Caco-2 (cell line): ENCODE measurements at regions not wholly inside any gene's neighbourhood (a gene's known extent, or its start where the extent isn't known, plus 50 kb on each side); places are given as distances from the start of the nearest gene placed in this dataset.

Source experiments
- BruUV-seq: library from RNA; stranded (reverse); fragments of 400-500 nt; replicated peaks from 2 replicates; lab custom pipeline; 2021; lab: Mats Ljungman, UMichigan
- CTCF ChIA-PET: fragments of 300-600 bp; sonication (Branson Sonifier 250); formaldehyde crosslinking; loops from one replicate; lab custom pipeline; 2022; ENCODE audit warnings: antibody characterized with exemption; lab: Charles Lee
- POLR2A ChIA-PET: fragments of 300-600 bp; sonication (Branson Sonifier 250); formaldehyde crosslinking; loops from one replicate; lab custom pipeline; 2022; ENCODE audit warnings: antibody characterized with exemption; lab: Charles Lee
- DNase-seq, 2 experiments: peaks; one replicate each; pipeline versions ENCODE4 v3.0.0 to v3.0.0-alpha.2; 2020 to 2022
- H3K27me3 ChIP-seq: replicated peaks from 2 replicates; pipeline ENCODE4 v1.6.0; 2011; ENCODE audit warnings: low read length; ENCODE audit not compliant: control insufficient read depth, insufficient read depth
- H3K36me3 ChIP-seq: 2 replicates; pipeline ENCODE4 v1.5.1; 2011; ENCODE audit warnings: low read length; ENCODE audit not compliant: control insufficient read depth, insufficient read depth
- H3K4me1 ChIP-seq: fragments of 250-450 bp; sonication (Bioruptor Pico); 2 replicates; pipeline ENCODE4 v1.5.1; 2020; ENCODE audit warnings: mild to moderate bottlenecking
- H3K4me3 ChIP-seq: 2 replicates; pipeline ENCODE4 v1.5.1; 2011; ENCODE audit warnings: low read depth, mild to moderate bottlenecking, control low read depth, low read length
- H3K9me3 ChIP-seq: fragments of 250-450 bp; sonication (Bioruptor Pico); 2 replicates; pipeline ENCODE4 v1.5.1; 2020; ENCODE audit warnings: mild to moderate bottlenecking, moderate library complexity
- H3K27ac Mint-ChIP-seq: one replicate; pipeline ENCODE4 v1.8.0; 2022; ENCODE audit warnings: mixed read lengths; ENCODE audit not compliant: unreplicated experiment
- H3K27me3 Mint-ChIP-seq: one replicate; pipeline ENCODE4 v1.8.0; 2022; ENCODE audit warnings: mixed read lengths; ENCODE audit not compliant: insufficient read depth, unreplicated experiment
- H3K36me3 Mint-ChIP-seq: one replicate; pipeline ENCODE4 v1.8.0; 2022; ENCODE audit warnings: mild to moderate bottlenecking, mixed read lengths; ENCODE audit not compliant: insufficient read depth, unreplicated experiment
- H3K4me1 Mint-ChIP-seq: one replicate; pipeline ENCODE4 v1.8.0; 2022; ENCODE audit warnings: low read depth, mixed read lengths; ENCODE audit not compliant: unreplicated experiment
- H3K4me3 Mint-ChIP-seq: one replicate; pipeline ENCODE4 v1.8.0; 2022; ENCODE audit warnings: mild to moderate bottlenecking, moderate library complexity, mixed read lengths; ENCODE audit not compliant: unreplicated experiment
- H3K9me3 Mint-ChIP-seq: one replicate; pipeline ENCODE4 v1.8.0; 2022; ENCODE audit warnings: mixed read lengths; ENCODE audit not compliant: unreplicated experiment
- intact Hi-C: fragments of 100-400 bp; cut with micrococcal nuclease; formaldehyde crosslinking; loops from one replicate; pipeline ENCODE4 v1.10.0; 2022; ENCODE audit not compliant: unreplicated experiment
- TF ChIP-seq, protein P1 (sequence below), 2 experiments: fragments of 200-600 bp in 1 of 2; IDR thresholded peaks; 1 replicate in 1 of 2; 2 replicates in 1 of 2; pipeline versions ENCODE4 v1.5.1 to v1.8.0; 2011 to 2022; ENCODE audit warnings: antibody characterized with exemption in 1 of 2, control low read depth in 1 of 2, inconsistent platforms in 1 of 2, low read depth in 1 of 2, low read length in 1 of 2, mild to moderate bottlenecking in 1 of 2, moderate library complexity in 1 of 2; ENCODE audit not compliant: insufficient read depth in 1 of 2, severe bottlenecking in 1 of 2, unreplicated experiment in 1 of 2

DNA sequence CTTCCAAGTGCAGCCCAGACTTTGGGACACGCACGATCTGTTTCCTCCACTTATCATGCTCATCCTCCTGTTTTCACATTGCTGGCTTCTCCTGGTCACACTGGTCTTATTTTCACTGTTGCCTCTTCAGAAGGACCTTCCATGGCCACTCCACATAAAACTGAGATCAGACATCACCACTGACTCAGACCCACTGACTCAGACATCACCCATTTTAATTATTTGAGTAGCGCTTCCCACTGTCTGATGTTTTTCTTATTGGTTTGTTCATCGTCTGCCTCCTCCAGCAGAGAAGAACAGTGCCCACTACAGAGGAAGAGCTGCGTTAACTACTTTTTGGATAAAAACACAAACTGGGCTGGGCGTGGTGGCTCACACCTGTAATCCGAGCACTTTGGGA is 270.5 kb upstream of the PWP1 start:
- CTCF ChIA-PET: no interaction called here
- no peaks in the 10 kb centered on the region for H3K4me1 ChIP-seq
- H3K9me3 ChIP-seq: no peaks in the 10 kb centered on the region; the same call in 1 of the 2 replicates
- no peak overlapping the region for H3K4me3 ChIP-seq
- H3K9me3 Mint-ChIP-seq: peaks cover 8% of the 10 kb centered on the region
- no peaks in the 10 kb centered on the region for H3K36me3 Mint-ChIP-seq
- H3K27ac Mint-ChIP-seq: no peak overlapping the region
- no peak overlapping the region for H3K4me3 Mint-ChIP-seq
- no peaks in the 10 kb centered on the region for H3K4me1 Mint-ChIP-seq
- intact Hi-C loops: no loop called here
- no TSS peak for BruUV-seq
- POLR2A ChIA-PET: no interaction called here
- no peaks in the 10 kb centered on the region for H3K27me3 ChIP-seq
- TF ChIP-seq, protein P1, sequence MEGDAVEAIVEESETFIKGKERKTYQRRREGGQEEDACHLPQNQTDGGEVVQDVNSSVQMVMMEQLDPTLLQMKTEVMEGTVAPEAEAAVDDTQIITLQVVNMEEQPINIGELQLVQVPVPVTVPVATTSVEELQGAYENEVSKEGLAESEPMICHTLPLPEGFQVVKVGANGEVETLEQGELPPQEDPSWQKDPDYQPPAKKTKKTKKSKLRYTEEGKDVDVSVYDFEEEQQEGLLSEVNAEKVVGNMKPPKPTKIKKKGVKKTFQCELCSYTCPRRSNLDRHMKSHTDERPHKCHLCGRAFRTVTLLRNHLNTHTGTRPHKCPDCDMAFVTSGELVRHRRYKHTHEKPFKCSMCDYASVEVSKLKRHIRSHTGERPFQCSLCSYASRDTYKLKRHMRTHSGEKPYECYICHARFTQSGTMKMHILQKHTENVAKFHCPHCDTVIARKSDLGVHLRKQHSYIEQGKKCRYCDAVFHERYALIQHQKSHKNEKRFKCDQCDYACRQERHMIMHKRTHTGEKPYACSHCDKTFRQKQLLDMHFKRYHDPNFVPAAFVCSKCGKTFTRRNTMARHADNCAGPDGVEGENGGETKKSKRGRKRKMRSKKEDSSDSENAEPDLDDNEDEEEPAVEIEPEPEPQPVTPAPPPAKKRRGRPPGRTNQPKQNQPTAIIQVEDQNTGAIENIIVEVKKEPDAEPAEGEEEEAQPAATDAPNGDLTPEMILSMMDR (IDR thresholded peaks at IDR 0.05; ENCODE audit: insufficient read depth in 1 of 2, low read depth in 1 of 2, low read length in 1 of 2, severe bottlenecking in 1 of 2, unreplicated experiment in 1 of 2): no peak
- no peak for DNase-seq
- peaks cover 6% of the 10 kb centered on the region for H3K27me3 Mint-ChIP-seq
- no peaks in the 10 kb centered on the region for H3K36me3 ChIP-seq

DNA sequence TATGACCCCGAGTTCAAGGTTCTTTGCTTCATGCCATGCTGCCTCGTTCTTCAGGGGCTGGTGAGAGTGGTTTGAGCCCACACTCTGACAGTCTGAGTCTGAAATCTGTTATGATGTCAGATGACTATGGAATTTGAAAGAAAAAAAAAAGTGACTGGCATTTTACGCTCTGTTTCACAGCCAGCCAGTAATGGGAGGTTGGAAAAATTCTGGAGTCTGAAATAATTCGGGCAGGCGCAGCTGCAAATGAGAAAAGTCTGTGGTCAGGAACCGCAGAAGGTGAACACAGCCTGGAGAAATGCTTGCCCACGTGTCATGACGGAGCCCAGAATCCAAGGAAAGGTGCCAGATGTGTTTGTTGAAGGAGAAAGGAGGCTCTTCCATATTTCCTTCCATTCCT is 269.8 kb upstream of the PWP1 start:
- H3K4me3 Mint-ChIP-seq: no peak overlapping the region
- no peaks in the 10 kb centered on the region; the same call in 1 of the 2 replicates for H3K9me3 ChIP-seq
- no TSS peak for BruUV-seq
- H3K4me3 ChIP-seq: no peak overlapping the region
- CTCF ChIA-PET: no interaction called here
- no peaks in the 10 kb centered on the region for H3K36me3 Mint-ChIP-seq
- no peaks in the 10 kb centered on the region for H3K27me3 ChIP-seq
- no peaks in the 10 kb centered on the region for H3K36me3 ChIP-seq
- H3K9me3 Mint-ChIP-seq: peaks cover 14% of the 10 kb centered on the region
- no peak for DNase-seq
- no peaks in the 10 kb centered on the region for H3K4me1 Mint-ChIP-seq
- peaks cover 2% of the 10 kb centered on the region for H3K27me3 Mint-ChIP-seq
- no peaks in the 10 kb centered on the region for H3K4me1 ChIP-seq
- TF ChIP-seq, protein P1 (IDR thresholded peaks at IDR 0.05; ENCODE audit: insufficient read depth in 1 of 2, low read depth in 1 of 2, low read length in 1 of 2, severe bottlenecking in 1 of 2, unreplicated experiment in 1 of 2): no peak
- POLR2A ChIA-PET: no interaction called here
- no peak overlapping the region for H3K27ac Mint-ChIP-seq
- intact Hi-C loops: no loop called here

DNA sequence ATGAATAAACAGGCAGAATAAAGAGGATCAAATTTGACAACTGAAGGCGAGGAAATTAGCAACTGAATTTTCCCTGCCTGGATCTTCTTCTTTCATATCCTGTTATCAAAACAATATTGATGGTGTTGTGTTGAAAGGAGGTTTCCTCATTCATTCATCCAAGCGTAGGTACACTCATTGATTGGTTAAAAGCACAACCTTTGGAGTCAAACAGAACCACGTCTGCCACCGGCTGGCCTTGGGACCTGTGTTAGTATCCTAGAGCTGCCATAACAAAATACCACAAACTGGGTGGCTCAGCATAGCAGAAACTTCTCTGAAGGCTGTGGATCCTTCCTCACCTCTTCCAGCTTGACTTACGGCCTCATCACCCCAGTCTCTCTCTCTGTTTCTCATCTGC is 268.6 kb upstream of the PWP1 start:
- peaks cover 4% of the 10 kb centered on the region for H3K27me3 Mint-ChIP-seq
- CTCF ChIA-PET: interaction anchor here (0.6 kb wide), 1 partner anchor 278 kb away, joined by 4 read pairs; no protein-coding TSS in a partner anchor

More for the DNA sequence above, 268.6 kb upstream of the PWP1 start:
- H3K9me3 ChIP-seq: no peaks in the 10 kb centered on the region; the same call in 1 of the 2 replicates
- POLR2A ChIA-PET: no interaction called here
- Mint-ChIP-seq H3K4me1 (no peaks in the 10 kb centered on the region), H3K9me3 (peaks cover 14% of the 10 kb centered on the region), H3K27ac (no peak overlapping the region), H3K36me3 (no peaks in the 10 kb centered on the region), H3K4me3 (no peak overlapping the region)
- no peak overlapping the region for H3K4me3 ChIP-seq
- no TSS peak for BruUV-seq
- intact Hi-C loops: no loop called here
- no peaks in the 10 kb centered on the region for H3K4me1 ChIP-seq
- no peaks in the 10 kb centered on the region for H3K36me3 ChIP-seq
- DNase-seq: no peak
- TF ChIP-seq, protein P1 (IDR thresholded peaks at IDR 0.05; ENCODE audit: insufficient read depth in 1 of 2, low read depth in 1 of 2, low read length in 1 of 2, severe bottlenecking in 1 of 2, unreplicated experiment in 1 of 2): no peak
- no peaks in the 10 kb centered on the region for H3K27me3 ChIP-seq
